ENCODE measurements at regions not wholly inside any gene's neighbourhood (a gene's known extent, or its start where the extent isn't known, plus 50 kb on each side); places are given as distances from the start of the nearest gene placed in this dataset.

DNA sequence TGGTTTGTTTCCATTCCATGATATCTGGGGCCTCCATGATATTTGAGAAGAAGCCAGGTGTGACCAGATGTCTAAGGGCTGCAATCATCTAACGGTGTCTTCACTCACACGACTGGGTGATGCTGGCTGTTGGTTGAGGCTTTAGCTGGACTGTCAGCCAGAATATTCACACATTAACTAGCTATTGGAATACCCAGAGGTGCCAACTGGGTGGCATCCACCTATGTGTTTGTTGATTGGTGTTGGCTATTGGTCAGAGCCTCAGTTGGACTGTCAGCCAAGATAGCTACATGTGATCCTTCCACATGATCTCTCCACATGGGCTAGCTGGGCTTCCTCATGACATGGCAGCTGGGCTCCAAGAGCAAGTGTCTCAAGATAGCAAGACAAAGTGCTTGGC is 117.4 kb downstream of the CDCA7 start:
- no peak for TF ChIP-seq CTCF (IDR thresholded peaks at IDR 0.05; ENCODE audit: low read depth, low read length)
- no peaks in the 10 kb centered on the region for H3K36me3 ChIP-seq
- H3K27me3 ChIP-seq: no peaks in the 10 kb centered on the region
- DNase-seq: no peak
- no peaks in the 10 kb centered on the region for H3K4me1 ChIP-seq
- H3K4me3 ChIP-seq (ENCODE audit: low read depth, low read length): no peak overlapping the region
- H3K9me3 ChIP-seq: no peaks in the 10 kb centered on the region

- no peak for DNase-seq
- no peak for TF ChIP-seq CTCF (IDR thresholded peaks at IDR 0.05; ENCODE audit: low read depth, low read length)
- no peaks in the 10 kb centered on the region for H3K36me3 ChIP-seq
- H3K27me3 ChIP-seq: no peaks in the 10 kb centered on the region
- H3K4me3 ChIP-seq (ENCODE audit: low read depth, low read length): no peak overlapping the region
- no peaks in the 10 kb centered on the region for H3K4me1 ChIP-seq
- no peaks in the 10 kb centered on the region for H3K9me3 ChIP-seq
These were observed 128.5 kb downstream of the CDCA7 start for GRCh38 chr2:173483137-173483536.

GRCh38 chr2:173488861-173489260 is 134.2 kb downstream of the CDCA7 start:
- no peak for TF ChIP-seq CTCF (IDR thresholded peaks at IDR 0.05; ENCODE audit: low read depth, low read length)
- no peaks in the 10 kb centered on the region for H3K4me1 ChIP-seq
- H3K9me3 ChIP-seq: no peaks in the 10 kb centered on the region
- no peak overlapping the region for H3K4me3 ChIP-seq (ENCODE audit: low read depth, low read length)
- no peaks in the 10 kb centered on the region for H3K27me3 ChIP-seq
- H3K36me3 ChIP-seq: no peaks in the 10 kb centered on the region
- DNase-seq: no peak

- Histone ChIP-seq H3K36me3 (no peaks in the 10 kb centered on the region), H3K4me1 (no peaks in the 10 kb centered on the region), H3K4me3 (ENCODE audit: low read depth, low read length) (no peak overlapping the region), H3K27me3 (no peaks in the 10 kb centered on the region), H3K9me3 (no peaks in the 10 kb centered on the region)
- no peak for TF ChIP-seq CTCF (IDR thresholded peaks at IDR 0.05; ENCODE audit: low read depth, low read length)
- no peak for DNase-seq
These were observed 136.7 kb downstream of the CDCA7 start for GRCh38 chr2:173491418-173491817.

DNA sequence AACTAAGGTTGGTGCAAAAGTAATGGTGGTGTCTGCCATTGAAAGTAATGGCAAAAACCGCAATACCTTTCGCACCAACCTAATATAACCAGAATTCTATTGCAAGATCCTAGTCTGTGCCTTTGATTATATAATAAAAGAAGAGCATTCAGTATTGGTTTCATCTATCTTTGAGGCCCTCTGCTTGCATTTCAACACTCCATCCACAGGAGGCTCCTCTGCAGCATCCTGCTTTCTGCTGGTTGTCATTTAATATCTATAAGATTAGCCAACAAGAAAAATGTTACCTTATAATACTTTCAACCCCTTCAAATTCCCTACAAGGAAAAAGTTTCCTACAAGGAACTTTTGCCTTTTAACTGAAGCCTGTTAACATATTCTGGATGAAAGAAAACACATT is 139.2 kb downstream of the CDCA7 start:
- H3K4me3 ChIP-seq (ENCODE audit: low read depth, low read length): no peak overlapping the region
- no peak for TF ChIP-seq CTCF (IDR thresholded peaks at IDR 0.05; ENCODE audit: low read depth, low read length)
- no peak for DNase-seq
- no peaks in the 10 kb centered on the region for H3K4me1 ChIP-seq
- no peaks in the 10 kb centered on the region for H3K9me3 ChIP-seq
- no peaks in the 10 kb centered on the region for H3K36me3 ChIP-seq
- H3K27me3 ChIP-seq: no peaks in the 10 kb centered on the region

DNA sequence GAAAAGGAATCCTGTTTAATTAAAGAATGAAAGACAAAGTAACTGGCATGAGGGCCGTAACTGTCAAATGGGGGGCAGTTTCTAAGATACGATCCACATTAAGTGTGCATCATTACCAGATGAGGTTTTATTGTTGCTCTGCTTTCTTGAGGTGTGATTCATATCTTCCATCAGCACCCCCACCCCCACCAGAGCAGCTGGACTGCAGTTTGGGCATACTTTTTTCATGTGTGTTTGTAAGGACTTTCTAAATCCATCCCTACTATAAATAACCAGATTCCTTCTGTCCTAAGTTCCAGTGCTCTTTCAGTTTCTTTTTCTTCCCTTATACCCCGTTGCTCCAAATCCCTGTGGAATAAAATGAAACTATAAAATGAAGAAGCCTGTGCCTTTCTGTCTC is 142.1 kb downstream of the CDCA7 start:
- Histone ChIP-seq H3K9me3 (no peaks in the 10 kb centered on the region), H3K4me1 (no peaks in the 10 kb centered on the region), H3K36me3 (no peaks in the 10 kb centered on the region), H3K4me3 (ENCODE audit: low read depth, low read length) (no peak overlapping the region), H3K27me3 (no peaks in the 10 kb centered on the region)
- no peak for DNase-seq
- no peak for TF ChIP-seq CTCF (IDR thresholded peaks at IDR 0.05; ENCODE audit: low read depth, low read length)
